ENCODE measurements at regions not wholly inside any gene's neighbourhood (a gene's known extent, or its start where the extent isn't known, plus 50 kb on each side); places are given as distances from the start of the nearest gene placed in this dataset.

DNA sequence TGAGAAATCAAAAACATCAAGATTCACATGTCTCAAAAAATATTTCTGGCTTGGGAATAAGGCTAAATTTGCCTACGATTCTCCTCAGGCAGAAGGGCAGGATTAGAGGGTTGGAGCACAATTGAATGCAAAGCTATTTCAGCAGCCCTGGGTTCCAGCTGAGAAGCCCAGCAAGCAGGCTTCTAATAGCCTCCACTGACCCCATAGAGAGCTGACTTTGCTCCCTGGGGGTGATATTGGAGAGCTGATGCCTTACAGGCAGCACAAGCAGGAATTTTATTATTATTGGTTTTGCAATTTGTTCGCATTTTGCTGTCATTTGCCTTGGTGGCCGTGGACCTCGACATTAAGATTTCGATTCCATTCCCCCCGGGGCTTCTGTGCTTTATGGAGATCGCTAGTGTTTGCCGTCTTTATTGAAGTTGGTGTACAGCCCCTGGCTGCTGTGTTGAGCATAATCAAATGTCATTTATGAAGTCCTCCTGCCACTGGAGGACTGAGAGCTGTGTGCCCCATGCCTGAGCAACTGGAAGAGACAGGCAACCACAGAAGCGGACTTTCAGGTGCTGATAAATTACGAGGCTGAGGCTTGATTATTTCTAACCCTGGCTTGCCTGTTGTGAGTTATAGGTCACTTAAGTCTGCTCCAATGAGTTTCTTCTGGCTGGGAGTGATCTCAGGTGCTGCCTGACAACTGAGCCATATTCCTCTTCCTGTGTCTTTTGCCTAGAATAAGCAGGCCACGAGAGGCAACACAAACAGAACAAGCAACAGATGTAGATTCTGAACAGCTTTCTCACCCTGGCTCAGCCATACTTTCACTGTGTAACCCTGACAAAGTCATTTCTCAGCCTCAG, 518.4 kb upstream of the CAMK1G start:
- Histone ChIP-seq H3K27ac (no peak overlapping the region), H3K9me3 (ENCODE audit: severe bottlenecking) (no peaks in the 10 kb centered on the region), H3K27me3 (ENCODE audit: insufficient read depth, low read depth, severe bottlenecking) (peaks cover 25% of the 10 kb centered on the region), H3K4me3 (ENCODE audit: low read depth, low read length) (no peak overlapping the region), H3K36me3 (no peaks in the 10 kb centered on the region)
- no peak for TF ChIP-seq CTCF (IDR thresholded peaks at IDR 0.05; ENCODE audit: low read depth, low read length)
- DNase-seq = no peak

- no peak for TF ChIP-seq CTCF (IDR thresholded peaks at IDR 0.05; ENCODE audit: low read depth, low read length)
- H3K4me3 ChIP-seq (ENCODE audit: low read depth, low read length) = no peak overlapping the region
- no peaks in the 10 kb centered on the region for H3K9me3 ChIP-seq (ENCODE audit: severe bottlenecking)
- no peaks in the 10 kb centered on the region for H3K36me3 ChIP-seq
- H3K27me3 ChIP-seq (ENCODE audit: insufficient read depth, low read depth, severe bottlenecking) = peaks cover 11% of the 10 kb centered on the region
- no peak for DNase-seq
- no peak overlapping the region for H3K27ac ChIP-seq
These were observed 511.0 kb upstream of the CAMK1G start for GRCh38 chr1:209072481-209072880.

- no peak for DNase-seq
- no peak overlapping the region for H3K27ac ChIP-seq
- H3K36me3 ChIP-seq = no peaks in the 10 kb centered on the region
- peaks cover 11% of the 10 kb centered on the region for H3K27me3 ChIP-seq (ENCODE audit: insufficient read depth, low read depth, severe bottlenecking)
- no peak for TF ChIP-seq CTCF (IDR thresholded peaks at IDR 0.05; ENCODE audit: low read depth, low read length)
- no peak overlapping the region for H3K4me3 ChIP-seq (ENCODE audit: low read depth, low read length)
- no peaks in the 10 kb centered on the region for H3K9me3 ChIP-seq (ENCODE audit: severe bottlenecking)
These were observed 509.6 kb upstream of the CAMK1G start for GRCh38 chr1:209073879-209074278.

DNA sequence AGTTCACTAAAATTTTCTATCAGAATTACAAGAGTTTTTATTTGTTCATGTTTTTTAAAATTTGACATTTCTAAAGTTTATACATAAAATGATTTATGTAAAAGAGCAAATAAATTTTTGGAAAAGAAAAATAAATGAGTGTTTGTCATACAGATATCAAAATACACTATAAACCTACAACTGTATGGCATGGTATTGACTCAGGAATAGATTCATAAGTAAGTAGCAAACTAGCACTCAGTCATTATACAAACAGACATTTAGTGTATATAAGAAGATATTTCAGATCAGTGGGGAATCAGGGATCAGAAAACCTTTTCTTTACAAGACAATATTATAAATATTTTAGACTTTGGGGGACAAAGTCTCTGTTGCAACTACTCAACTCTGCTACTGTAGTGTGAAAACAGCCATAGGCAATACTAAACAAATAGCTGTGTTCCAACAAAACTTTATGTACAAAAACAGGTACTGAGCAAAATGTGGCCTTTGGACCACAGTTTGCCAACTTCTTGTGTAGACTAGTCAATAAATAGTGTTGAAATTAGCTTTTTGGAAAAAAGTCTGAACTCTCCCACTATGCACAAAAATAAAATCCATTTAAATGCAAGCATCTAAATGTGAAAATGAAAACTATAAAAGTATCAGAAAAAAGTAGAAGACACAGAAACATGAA, 508.8 kb upstream of the CAMK1G start:
- peaks cover 11% of the 10 kb centered on the region for H3K27me3 ChIP-seq (ENCODE audit: insufficient read depth, low read depth, severe bottlenecking)
- no peak for DNase-seq
- H3K4me3 ChIP-seq (ENCODE audit: low read depth, low read length) = no peak overlapping the region
- no peaks in the 10 kb centered on the region for H3K36me3 ChIP-seq
- H3K9me3 ChIP-seq (ENCODE audit: severe bottlenecking) = no peaks in the 10 kb centered on the region
- no peak overlapping the region for H3K27ac ChIP-seq
- TF ChIP-seq CTCF (IDR thresholded peaks at IDR 0.05; ENCODE audit: low read depth, low read length) = no peak

GRCh38 chr1:209076688-209077087, 506.8 kb upstream of the CAMK1G start:
- no peaks in the 10 kb centered on the region for H3K36me3 ChIP-seq
- H3K27ac ChIP-seq = no peak overlapping the region
- no peak overlapping the region for H3K4me3 ChIP-seq (ENCODE audit: low read depth, low read length)
- peaks cover 3% of the 10 kb centered on the region for H3K27me3 ChIP-seq (ENCODE audit: insufficient read depth, low read depth, severe bottlenecking)
- no peaks in the 10 kb centered on the region for H3K9me3 ChIP-seq (ENCODE audit: severe bottlenecking)
- peak; percentile 91 for TF ChIP-seq CTCF (IDR thresholded peaks at IDR 0.05; ENCODE audit: low read depth, low read length)
- peak; percentile 47 for DNase-seq

Data from WERI-Rb-1 (cell line).